ENCODE measurements at regions not wholly inside any gene's neighbourhood (a gene's known extent, or its start where the extent isn't known, plus 50 kb on each side); places are given as distances from the start of the nearest gene placed in this dataset.

DNA sequence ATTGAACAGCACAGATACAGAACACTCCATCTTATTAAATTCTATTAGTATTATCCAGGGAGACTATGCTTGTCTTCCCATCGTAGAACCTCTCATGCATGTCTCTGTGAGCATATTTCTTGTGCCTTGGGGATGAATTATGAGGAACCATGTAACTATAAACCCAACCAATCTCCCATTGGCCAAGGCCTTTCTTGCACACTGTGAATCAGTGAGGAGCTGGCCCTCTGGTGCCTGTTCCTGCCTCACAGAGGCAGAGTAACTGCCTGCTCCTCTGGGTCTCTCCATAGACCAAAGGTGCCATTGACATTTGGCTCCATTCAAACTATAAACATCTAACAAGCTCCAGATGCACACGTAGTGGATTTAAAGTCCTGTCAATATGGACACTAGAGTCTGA is 190.4 kb downstream of the ENC1 start:
- TF ChIP-seq, protein P1, sequence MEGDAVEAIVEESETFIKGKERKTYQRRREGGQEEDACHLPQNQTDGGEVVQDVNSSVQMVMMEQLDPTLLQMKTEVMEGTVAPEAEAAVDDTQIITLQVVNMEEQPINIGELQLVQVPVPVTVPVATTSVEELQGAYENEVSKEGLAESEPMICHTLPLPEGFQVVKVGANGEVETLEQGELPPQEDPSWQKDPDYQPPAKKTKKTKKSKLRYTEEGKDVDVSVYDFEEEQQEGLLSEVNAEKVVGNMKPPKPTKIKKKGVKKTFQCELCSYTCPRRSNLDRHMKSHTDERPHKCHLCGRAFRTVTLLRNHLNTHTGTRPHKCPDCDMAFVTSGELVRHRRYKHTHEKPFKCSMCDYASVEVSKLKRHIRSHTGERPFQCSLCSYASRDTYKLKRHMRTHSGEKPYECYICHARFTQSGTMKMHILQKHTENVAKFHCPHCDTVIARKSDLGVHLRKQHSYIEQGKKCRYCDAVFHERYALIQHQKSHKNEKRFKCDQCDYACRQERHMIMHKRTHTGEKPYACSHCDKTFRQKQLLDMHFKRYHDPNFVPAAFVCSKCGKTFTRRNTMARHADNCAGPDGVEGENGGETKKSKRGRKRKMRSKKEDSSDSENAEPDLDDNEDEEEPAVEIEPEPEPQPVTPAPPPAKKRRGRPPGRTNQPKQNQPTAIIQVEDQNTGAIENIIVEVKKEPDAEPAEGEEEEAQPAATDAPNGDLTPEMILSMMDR (IDR thresholded peaks at IDR 0.05; ENCODE audit: low read length) = no peak
- TF ChIP-seq EZH2 (optimal IDR thresholded peaks at IDR 0.05; ENCODE audit: low read depth, low read length) = no peak
- TF ChIP-seq EZH2phosphoT487 (IDR thresholded peaks at IDR 0.05; ENCODE audit: low read length) = no peak
